HCT116 (cell line): ENCODE measurements at regions not wholly inside any gene's neighbourhood (a gene's known extent, or its start where the extent isn't known, plus 50 kb on each side); places are given as distances from the start of the nearest gene placed in this dataset.

ENCODE experiments used
- ATAC-seq: fragments of 200-7000 bp; cut with Tn5 transposase; 2 replicates; pipeline ENCODE4 v1.9.1; 2020; ENCODE audit warnings: mild to moderate bottlenecking, moderate library complexity
- BruUV-seq: library from RNA; stranded (reverse); fragments of 400-500 nt; replicated peaks from 2 replicates; lab custom pipeline; 2021; lab: Mats Ljungman, UMichigan
- CTCF ChIA-PET: fragments of 300-600 bp; sonication (Branson Sonifier 250); formaldehyde crosslinking; loops from one replicate; lab custom pipeline; 2021; ENCODE audit warnings: antibody characterized with exemption; lab: Charles Lee
- POLR2A ChIA-PET: fragments of 300-600, 350-600 bp; sonication (Branson Sonifier 250); formaldehyde crosslinking; loops from one replicate; lab custom pipeline; 2021; ENCODE audit warnings: antibody characterized with exemption; lab: Charles Lee
- RAD21 ChIA-PET, 2 experiments: fragments of 300-600 bp; sonication (Branson Sonifier 250); formaldehyde crosslinking; loops; one replicate each; lab custom pipeline; 2023; ENCODE audit warnings: low total read pairs in 2 of 2; ENCODE audit not compliant: uncharacterized antibody in 2 of 2, unreplicated experiment in 2 of 2, low non-redundant PET in 1 of 2; lab: Charles Lee
- DNase-seq: peaks from one replicate; pipeline ENCODE4 v3.0.0-alpha.2; 2010; ENCODE audit warnings: low read depth, low spot score
- H2AFZ ChIP-seq: fragments of 200-600 bp; shearing (Covaris generic), sonication (generic); 2 replicates; pipeline ENCODE4 v1.6.1; 2017; ENCODE audit warnings: low read depth, mixed run types, mixed read lengths, antibody characterized with exemption, low read length; ENCODE audit not compliant: poor library complexity, severe bottlenecking
- H3K27ac ChIP-seq: 2 replicates; pipeline ENCODE4 v1.5.1; 2012; ENCODE audit warnings: low read depth, low read length
- H3K27me3 ChIP-seq: fragments of 200-600 bp; sonication (generic); 2 replicates; pipeline ENCODE4 v1.6.1; 2016; ENCODE audit warnings: mixed run types, low read length, mixed read lengths; ENCODE audit not compliant: insufficient read depth
- H3K36me3 ChIP-seq, 2 experiments: fragments of 200-500 bp in 1 of 2; fragments of 200-600 bp in 1 of 2; sonication (Bioruptor generic) in 1 of 2; sonication (generic) in 1 of 2; 2 replicates each; pipeline versions ENCODE4 v1.5.1 to v1.6.1; 2014 to 2016; ENCODE audit warnings: low read length in 2 of 2, inconsistent platforms in 1 of 2, mixed read lengths in 1 of 2, mixed run types in 1 of 2; ENCODE audit not compliant: insufficient read depth in 2 of 2, control insufficient read depth in 1 of 2
- H3K4me1 ChIP-seq, 2 experiments: fragments of 200-600 bp in 1 of 2; sonication (generic) in 1 of 2; 2 replicates each; pipeline versions ENCODE4 v1.5.1 to v1.6.1; 2012 to 2017; ENCODE audit warnings: low read length in 2 of 2, inconsistent platforms in 1 of 2, mild to moderate bottlenecking in 1 of 2, mixed read lengths in 1 of 2, mixed run types in 1 of 2, moderate library complexity in 1 of 2; ENCODE audit not compliant: insufficient read depth in 2 of 2, control insufficient read depth in 1 of 2
- H3K4me2 ChIP-seq: fragments of 200-600 bp; sonication (generic); 2 replicates; pipeline ENCODE4 v1.6.1; 2017; ENCODE audit warnings: mixed run types, low read length, mixed read lengths
- H3K4me3 ChIP-seq, 2 experiments: fragments of 200-600 bp in 1 of 2; sonication (generic) in 1 of 2; replicated peaks in 1 of 2; 2 replicates each; pipeline ENCODE4 v1.5.1; 2011 to 2016; ENCODE audit warnings: low read length in 2 of 2, control low read depth in 1 of 2, low read depth in 1 of 2, mild to moderate bottlenecking in 1 of 2, mixed read lengths in 1 of 2, mixed run types in 1 of 2
- H3K79me2 ChIP-seq: fragments of 200-600 bp; sonication (generic); 2 replicates; pipeline ENCODE4 v1.6.1; 2017; ENCODE audit warnings: mild to moderate bottlenecking, mixed run types, low read length, moderate library complexity, mixed read lengths; ENCODE audit not compliant: insufficient read depth
- H3K9ac ChIP-seq: fragments of 200-600 bp; sonication (generic); 2 replicates; pipeline ENCODE4 v1.6.1; 2016; ENCODE audit warnings: low read length, mixed read lengths
- H3K9me2 ChIP-seq: fragments of 200-600 bp; sonication (generic), shearing (Covaris generic); 2 replicates; pipeline ENCODE4 v1.6.1; 2017; ENCODE audit warnings: mixed run types, mild to moderate bottlenecking, moderate library complexity; ENCODE audit not compliant: insufficient read depth
- H3K9me3 ChIP-seq, 2 experiments: fragments of 200-500 bp in 1 of 2; fragments of 200-600 bp in 1 of 2; sonication (Bioruptor generic) in 1 of 2; sonication (generic) in 1 of 2; 2 replicates each; pipeline ENCODE4 v1.6.1; 2014 to 2017; ENCODE audit warnings: low read length in 2 of 2, mixed read lengths in 2 of 2, inconsistent platforms in 1 of 2, low read depth in 1 of 2, mild to moderate bottlenecking in 1 of 2, mixed run types in 1 of 2, moderate library complexity in 1 of 2; ENCODE audit not compliant: control insufficient read depth in 1 of 2, insufficient read depth in 1 of 2
- H4K20me1 ChIP-seq: fragments of 200-600 bp; sonication (generic), shearing (Covaris generic); 2 replicates; pipeline ENCODE4 v1.6.1; 2017; ENCODE audit warnings: mixed run types, mild to moderate bottlenecking, moderate library complexity; ENCODE audit not compliant: insufficient read depth
- ATF3 ChIP-seq: IDR thresholded peaks from 2 replicates; pipeline ENCODE4 v1.6.1; 2012
- CEBPB ChIP-seq: IDR thresholded peaks from 2 replicates; pipeline ENCODE4 v1.6.1; 2012; ENCODE audit warnings: low read depth
- EGR1 ChIP-seq: IDR thresholded peaks from 2 replicates; pipeline ENCODE4 v1.6.1; 2012; ENCODE audit warnings: low read depth
- ELF1 ChIP-seq: IDR thresholded peaks from 2 replicates; pipeline ENCODE4 v1.6.1; 2012; ENCODE audit warnings: low read depth, borderline replicate concordance
- EZH2 ChIP-seq: fragments of 200-600 bp; sonication (generic); IDR thresholded peaks from 2 replicates; pipeline ENCODE4 v1.6.1; 2017; ENCODE audit warnings: antibody characterized with exemption, mixed run types
- EZH2phosphoT487 ChIP-seq: fragments of 200-600 bp; IDR thresholded peaks from 2 replicates; pipeline ENCODE4 v1.6.1; 2018; ENCODE audit warnings: antibody characterized with exemption, borderline replicate concordance
- FOSL1 ChIP-seq: IDR thresholded peaks from 2 replicates; pipeline ENCODE4 v1.6.1; 2012; ENCODE audit warnings: low read depth
- JUND ChIP-seq: IDR thresholded peaks from 2 replicates; pipeline ENCODE4 v1.6.1; 2012
- MAX ChIP-seq: IDR thresholded peaks from 2 replicates; pipeline ENCODE4 v1.6.1; 2012
- POLR2A ChIP-seq: IDR thresholded peaks from 2 replicates; pipeline ENCODE4 v1.7.0; 2011; ENCODE audit warnings: borderline replicate concordance; ENCODE audit not compliant: insufficient read depth, insufficient read length; ENCODE audit errors: extremely low read depth
- POLR2AphosphoS5 ChIP-seq: IDR thresholded peaks from 2 replicates; pipeline ENCODE4 v1.6.1; 2011; ENCODE audit warnings: mild to moderate bottlenecking, low read depth, low read length, moderate library complexity
- RAD21 ChIP-seq: IDR thresholded peaks from 2 replicates; pipeline ENCODE4 v1.6.1; 2012; ENCODE audit warnings: low read depth, mild to moderate bottlenecking
- REST ChIP-seq: IDR thresholded peaks from 2 replicates; pipeline ENCODE4 v1.6.1; 2012; ENCODE audit warnings: low read depth
- SIN3A ChIP-seq: IDR thresholded peaks from 2 replicates; pipeline ENCODE4 v1.6.1; 2012; ENCODE audit warnings: low read depth
- SRF ChIP-seq: IDR thresholded peaks from 2 replicates; pipeline ENCODE4 v1.6.1; 2012; ENCODE audit warnings: low read depth
- TCF7L2 ChIP-seq: IDR thresholded peaks from 2 replicates; pipeline ENCODE4 v1.7.0; 2011; ENCODE audit warnings: borderline replicate concordance, inconsistent platforms; ENCODE audit not compliant: insufficient read depth, insufficient read length; ENCODE audit errors: extremely low read depth
- ZBTB33 ChIP-seq: IDR thresholded peaks from 2 replicates; pipeline ENCODE4 v1.6.1; 2011; ENCODE audit warnings: mild to moderate bottlenecking, low read length, moderate library complexity; ENCODE audit not compliant: insufficient replicate concordance; ENCODE audit errors: extremely low read depth
- ZNF274 ChIP-seq: fragments of 200-500 bp; sonication (Bioruptor generic); IDR thresholded peaks from 2 replicates; pipeline ENCODE4 v1.6.1; 2014; ENCODE audit warnings: mild to moderate bottlenecking, low read depth, low read length, inconsistent platforms
- intact Hi-C: fragments of 100-400 bp; cut with micrococcal nuclease; formaldehyde crosslinking; loops from 2 replicates; pipeline ENCODE4 v1.10.0; 2022

- no peak for TF ChIP-seq EZH2phosphoT487
- no peak for TF ChIP-seq JUND
- TF ChIP-seq ZBTB33, result no peak
- TF ChIP-seq FOSL1, result no peak
- TF ChIP-seq, all 23 proteins: peak for 0
These were observed 204.8 kb downstream of the OTOR start (continued) for GRCh38 chr20:16952965-16953364.

GRCh38 chr20:16953858-16954257 is 205.7 kb downstream of the OTOR start:
- intact Hi-C loops, result no loop called here
- H3K27me3 ChIP-seq, result peaks cover 13% of the 10 kb centered on the region; the same call in 1 of the 2 replicates
- H3K9ac ChIP-seq, result no peak overlapping the region
- ATAC-seq (no peak), DNase-seq (no peak)
- no peak overlapping the region for H3K4me2 ChIP-seq
- H3K27ac ChIP-seq, result no peak overlapping the region
- no peaks in the 10 kb centered on the region for H3K4me1 ChIP-seq
- no peaks in the 10 kb centered on the region for H3K9me2 ChIP-seq
- no peak overlapping the region for H3K4me3 ChIP-seq
- no peak for TF ChIP-seq REST
- TF ChIP-seq MAX, result no peak
- TF ChIP-seq EGR1, result no peak
- no peak for TF ChIP-seq EZH2phosphoT487
- TF ChIP-seq ELF1, result no peak
- TF ChIP-seq FOSL1, result no peak
- TF ChIP-seq POLR2A, result no peak
- TF ChIP-seq SIN3A, result no peak
- TF ChIP-seq RAD21, result no peak
- TF ChIP-seq EZH2, result no peak
- TF ChIP-seq ZNF274, result no peak
- no peak for TF ChIP-seq SRF
- TF ChIP-seq TCF7L2, result no peak
- TF ChIP-seq JUND, result no peak
- no peak for TF ChIP-seq POLR2AphosphoS5
- no peak for TF ChIP-seq ZBTB33
- TF ChIP-seq CEBPB, result no peak
- TF ChIP-seq ATF3, result no peak
- ChIA-PET RAD21 (no interaction called here), POLR2A (no interaction called here), CTCF (no interaction called here)
- no TSS peak for BruUV-seq
- H4K20me1 ChIP-seq, result no peaks in the 10 kb centered on the region
- H2AFZ ChIP-seq, result no peak overlapping the region
- no peaks in the 10 kb centered on the region for H3K9me3 ChIP-seq
- no peaks in the 10 kb centered on the region for H3K79me2 ChIP-seq
- H3K36me3 ChIP-seq, result no peaks in the 10 kb centered on the region
